GM21529 (cell line): ENCODE measurements at regions not wholly inside any gene's neighbourhood (a gene's known extent, or its start where the extent isn't known, plus 50 kb on each side); places are given as distances from the start of the nearest gene placed in this dataset.

Source experiments
- ATAC-seq: cut with Tn5 transposase; IDR thresholded peaks from one replicate; pipeline ENCODE4 v1.9.1; 2021; ENCODE audit not compliant: unreplicated experiment

GRCh38 chr17:77376795-77377709 lies 236.3 kb downstream of the SEC14L1 start:
- ATAC-seq: no peak

- no peak for ATAC-seq
Measured at GRCh38 chr17:77377710-77378235, 237.0 kb downstream of the SEC14L1 start.

GRCh38 chr17:77378318-77379064 lies 237.7 kb downstream of the SEC14L1 start:
- ATAC-seq: no peak

GRCh38 chr17:77379065-77379428 lies 238.3 kb downstream of the SEC14L1 start:
- ATAC-seq: no peak

- ATAC-seq: no peak
Measured at GRCh38 chr17:77379832-77380231, 239.1 kb downstream of the SEC14L1 start.

GRCh38 chr17:77380395-77381184 lies 239.8 kb downstream of the SEC14L1 start:
- ATAC-seq: no peak

GRCh38 chr17:77381185-77381700 lies 240.5 kb downstream of the SEC14L1 start:
- ATAC-seq: no peak

- no peak for ATAC-seq
Measured at GRCh38 chr17:77381731-77382130, 241.0 kb downstream of the SEC14L1 start.

- ATAC-seq: no peak
Measured at GRCh38 chr17:77382356-77382911, 241.7 kb downstream of the SEC14L1 start.

GRCh38 chr17:77382966-77383612 lies 242.3 kb downstream of the SEC14L1 start:
- ATAC-seq: no peak

GRCh38 chr17:77383613-77384608 lies 243.1 kb downstream of the SEC14L1 start:
- no peak for ATAC-seq

GRCh38 chr17:77385750-77386501 lies 245.2 kb downstream of the SEC14L1 start:
- no peak for ATAC-seq

GRCh38 chr17:77386502-77387192 lies 245.9 kb downstream of the SEC14L1 start:
- no peak for ATAC-seq

GRCh38 chr17:77387891-77388290 lies 247.1 kb downstream of the SEC14L1 start:
- ATAC-seq: no peak

GRCh38 chr17:77388384-77389306 lies 247.9 kb downstream of the SEC14L1 start:
- no peak for ATAC-seq

- no peak for ATAC-seq
Measured at GRCh38 chr17:77390870-77391269, 250.1 kb downstream of the SEC14L1 start.
